WERI-Rb-1 (cell line): ENCODE measurements at regions not wholly inside any gene's neighbourhood (a gene's known extent, or its start where the extent isn't known, plus 50 kb on each side); places are given as distances from the start of the nearest gene placed in this dataset.

Experiments
- DNase-seq: peaks from one replicate; pipeline ENCODE4 v3.0.0-alpha.2; 2020
- H3K27ac ChIP-seq: fragments of 250-450 bp; sonication (Bioruptor Pico); 2 replicates; pipeline ENCODE4 v1.5.1; 2020; ENCODE audit warnings: mild to moderate bottlenecking, moderate library complexity
- H3K27me3 ChIP-seq: fragments of 250-450 bp; sonication (Bioruptor Pico); 2 replicates; pipeline ENCODE4 v1.5.1; 2021; ENCODE audit warnings: mild to moderate bottlenecking, low read depth, moderate library complexity; ENCODE audit not compliant: insufficient read depth, severe bottlenecking
- H3K36me3 ChIP-seq: fragments of 250-450 bp; sonication (Bioruptor Pico); 2 replicates; pipeline ENCODE4 v1.5.1; 2020; ENCODE audit warnings: mild to moderate bottlenecking, moderate library complexity
- H3K4me3 ChIP-seq: 2 replicates; pipeline ENCODE4 v1.5.1; 2011; ENCODE audit warnings: low read depth, mild to moderate bottlenecking, control low read depth, low read length
- H3K9me3 ChIP-seq: fragments of 250-450 bp; sonication (Bioruptor Pico); 2 replicates; pipeline ENCODE4 v1.5.1; 2021; ENCODE audit warnings: mild to moderate bottlenecking, moderate library complexity; ENCODE audit not compliant: severe bottlenecking
- CTCF ChIP-seq: IDR thresholded peaks from 2 replicates; pipeline ENCODE4 v1.5.1; 2011; ENCODE audit warnings: low read depth, mild to moderate bottlenecking, control low read depth, inconsistent platforms, low read length

- no peak for TF ChIP-seq CTCF
- no peak overlapping the region for H3K27ac ChIP-seq
- H3K4me3 ChIP-seq, result no peak overlapping the region
- H3K9me3 ChIP-seq, result no peaks in the 10 kb centered on the region
- H3K36me3 ChIP-seq, result no peaks in the 10 kb centered on the region
- no peak for DNase-seq
- H3K27me3 ChIP-seq, result no peaks in the 10 kb centered on the region
Observed at GRCh38 chr15:47824147-47824546, 106.8 kb downstream of the SEMA6D start.

GRCh38 chr15:47829667-47830066 is 112.4 kb downstream of the SEMA6D start:
- Histone ChIP-seq H3K36me3 (no peaks in the 10 kb centered on the region), H3K4me3 (no peak overlapping the region), H3K27me3 (no peaks in the 10 kb centered on the region), H3K9me3 (peaks cover 2% of the 10 kb centered on the region), H3K27ac (no peak overlapping the region)
- no peak for DNase-seq
- no peak for TF ChIP-seq CTCF

GRCh38 chr15:47834093-47834492 is 116.8 kb downstream of the SEMA6D start:
- Histone ChIP-seq H3K27ac (no peak overlapping the region), H3K36me3 (no peaks in the 10 kb centered on the region), H3K27me3 (no peaks in the 10 kb centered on the region), H3K9me3 (peaks cover 15% of the 10 kb centered on the region), H3K4me3 (no peak overlapping the region)
- no peak for TF ChIP-seq CTCF
- no peak for DNase-seq

- DNase-seq, result no peak
- H3K27me3 ChIP-seq, result no peaks in the 10 kb centered on the region
- no peak for TF ChIP-seq CTCF
- no peak overlapping the region for H3K27ac ChIP-seq
- no peaks in the 10 kb centered on the region for H3K36me3 ChIP-seq
- peaks cover 15% of the 10 kb centered on the region for H3K9me3 ChIP-seq
- H3K4me3 ChIP-seq, result no peak overlapping the region
Observed at GRCh38 chr15:47839233-47839825, 122.0 kb downstream of the SEMA6D start.

- DNase-seq, result no peak
- Histone ChIP-seq H3K36me3 (no peaks in the 10 kb centered on the region), H3K27ac (no peak overlapping the region), H3K27me3 (no peaks in the 10 kb centered on the region), H3K4me3 (no peak overlapping the region), H3K9me3 (no peaks in the 10 kb centered on the region)
- TF ChIP-seq CTCF, result no peak
Observed at GRCh38 chr15:47843124-47843663, 125.9 kb downstream of the SEMA6D start.

GRCh38 chr15:47844437-47844836 is 127.1 kb downstream of the SEMA6D start:
- DNase-seq, result no peak
- no peaks in the 10 kb centered on the region for H3K36me3 ChIP-seq
- no peaks in the 10 kb centered on the region for H3K9me3 ChIP-seq

More at GRCh38 chr15:47844437-47844836, 127.1 kb downstream of the SEMA6D start:
- no peak overlapping the region for H3K4me3 ChIP-seq
- no peak overlapping the region for H3K27ac ChIP-seq
- no peak for TF ChIP-seq CTCF
- no peaks in the 10 kb centered on the region for H3K27me3 ChIP-seq
